ENCODE measurements at regions not wholly inside any gene's neighbourhood (a gene's known extent, or its start where the extent isn't known, plus 50 kb on each side); places are given as distances from the start of the nearest gene placed in this dataset.

- Histone ChIP-seq H3F3A (ENCODE audit: low read depth) (no peaks in the 10 kb centered on the region), H3K9me2 (replicated peaks; ENCODE audit: low read depth, low read length) (no peaks in the 10 kb centered on the region), H3K9ac (ENCODE audit: low read depth, low read length, poor library complexity, severe bottlenecking) (no peak overlapping the region), H3K79me2 (ENCODE audit: insufficient read depth, low read length) (no peaks in the 10 kb centered on the region), H3K27me3 (ENCODE audit: insufficient read depth, low read length, poor library complexity, severe bottlenecking) (no peaks in the 10 kb centered on the region), H3K4me3 (ENCODE audit: low read length, poor library complexity, severe bottlenecking) (no peak overlapping the region), H3K4me2 (ENCODE audit: low read depth, low read length, poor library complexity, severe bottlenecking) (no peak overlapping the region), H3K9me3 (ENCODE audit: insufficient read depth, low read depth, low read length) (no peaks in the 10 kb centered on the region), H2AFZ (ENCODE audit: low read length) (no peak overlapping the region), H3K36me3 (ENCODE audit: insufficient read depth, low read length) (no peaks in the 10 kb centered on the region), H4K20me1 (ENCODE audit: insufficient read depth, low read length, poor library complexity, severe bottlenecking) (no peaks in the 10 kb centered on the region), H3K4me1 (ENCODE audit: insufficient read depth, low read length, poor library complexity, severe bottlenecking) (no peaks in the 10 kb centered on the region)
- TF ChIP-seq, protein P1, sequence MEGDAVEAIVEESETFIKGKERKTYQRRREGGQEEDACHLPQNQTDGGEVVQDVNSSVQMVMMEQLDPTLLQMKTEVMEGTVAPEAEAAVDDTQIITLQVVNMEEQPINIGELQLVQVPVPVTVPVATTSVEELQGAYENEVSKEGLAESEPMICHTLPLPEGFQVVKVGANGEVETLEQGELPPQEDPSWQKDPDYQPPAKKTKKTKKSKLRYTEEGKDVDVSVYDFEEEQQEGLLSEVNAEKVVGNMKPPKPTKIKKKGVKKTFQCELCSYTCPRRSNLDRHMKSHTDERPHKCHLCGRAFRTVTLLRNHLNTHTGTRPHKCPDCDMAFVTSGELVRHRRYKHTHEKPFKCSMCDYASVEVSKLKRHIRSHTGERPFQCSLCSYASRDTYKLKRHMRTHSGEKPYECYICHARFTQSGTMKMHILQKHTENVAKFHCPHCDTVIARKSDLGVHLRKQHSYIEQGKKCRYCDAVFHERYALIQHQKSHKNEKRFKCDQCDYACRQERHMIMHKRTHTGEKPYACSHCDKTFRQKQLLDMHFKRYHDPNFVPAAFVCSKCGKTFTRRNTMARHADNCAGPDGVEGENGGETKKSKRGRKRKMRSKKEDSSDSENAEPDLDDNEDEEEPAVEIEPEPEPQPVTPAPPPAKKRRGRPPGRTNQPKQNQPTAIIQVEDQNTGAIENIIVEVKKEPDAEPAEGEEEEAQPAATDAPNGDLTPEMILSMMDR (conservative IDR thresholded peaks at IDR 0.05; ENCODE audit: low read length): no peak
- no peak for TF ChIP-seq EZH2phosphoT487 (IDR thresholded peaks at IDR 0.05; ENCODE audit: borderline replicate concordance)
These were observed 142.7 kb downstream of the ALX1 start for GRCh38 chr12:85422762-85423161.

GRCh38 chr12:85423947-85424346 is 143.9 kb downstream of the ALX1 start:
- no peaks in the 10 kb centered on the region for H3K4me1 ChIP-seq (ENCODE audit: insufficient read depth, low read length, poor library complexity, severe bottlenecking)
- TF ChIP-seq, protein P1 (conservative IDR thresholded peaks at IDR 0.05; ENCODE audit: low read length): no peak
- TF ChIP-seq EZH2phosphoT487 (IDR thresholded peaks at IDR 0.05; ENCODE audit: borderline replicate concordance): no peak
- no peak overlapping the region for H3K9ac ChIP-seq (ENCODE audit: low read depth, low read length, poor library complexity, severe bottlenecking)
- H3K4me3 ChIP-seq (ENCODE audit: low read length, poor library complexity, severe bottlenecking): no peak overlapping the region
- H3F3A ChIP-seq (ENCODE audit: low read depth): no peaks in the 10 kb centered on the region
- no peaks in the 10 kb centered on the region for H3K9me3 ChIP-seq (ENCODE audit: insufficient read depth, low read depth, low read length)
- H3K9me2 ChIP-seq (replicated peaks; ENCODE audit: low read depth, low read length): no peaks in the 10 kb centered on the region
- H3K4me2 ChIP-seq (ENCODE audit: low read depth, low read length, poor library complexity, severe bottlenecking): peak overlapping the region; percentile 48
- H3K27me3 ChIP-seq (ENCODE audit: insufficient read depth, low read length, poor library complexity, severe bottlenecking): no peaks in the 10 kb centered on the region
- H3K36me3 ChIP-seq (ENCODE audit: insufficient read depth, low read length): no peaks in the 10 kb centered on the region
- no peaks in the 10 kb centered on the region for H3K79me2 ChIP-seq (ENCODE audit: insufficient read depth, low read length)
- H2AFZ ChIP-seq (ENCODE audit: low read length): peak overlapping the region; percentile 53; the same call in 1 of the 2 replicates
- H4K20me1 ChIP-seq (ENCODE audit: insufficient read depth, low read length, poor library complexity, severe bottlenecking): no peaks in the 10 kb centered on the region

GRCh38 chr12:85424581-85425348 is 144.7 kb downstream of the ALX1 start:
- Histone ChIP-seq H3K9ac (ENCODE audit: low read depth, low read length, poor library complexity, severe bottlenecking) (no peak overlapping the region), H3K79me2 (ENCODE audit: insufficient read depth, low read length) (no peaks in the 10 kb centered on the region), H3K9me3 (ENCODE audit: insufficient read depth, low read depth, low read length) (no peaks in the 10 kb centered on the region), H3K4me3 (ENCODE audit: low read length, poor library complexity, severe bottlenecking) (peak overlapping the region; percentile 47), H3K4me1 (ENCODE audit: insufficient read depth, low read length, poor library complexity, severe bottlenecking) (no peaks in the 10 kb centered on the region), H3K4me2 (ENCODE audit: low read depth, low read length, poor library complexity, severe bottlenecking) (peak overlapping the region; percentile 48), H4K20me1 (ENCODE audit: insufficient read depth, low read length, poor library complexity, severe bottlenecking) (no peaks in the 10 kb centered on the region), H3K9me2 (replicated peaks; ENCODE audit: low read depth, low read length) (no peaks in the 10 kb centered on the region), H3K27me3 (ENCODE audit: insufficient read depth, low read length, poor library complexity, severe bottlenecking) (no peaks in the 10 kb centered on the region), H3K36me3 (ENCODE audit: insufficient read depth, low read length) (no peaks in the 10 kb centered on the region), H2AFZ (ENCODE audit: low read length) (peak overlapping the region; percentile 53), H3F3A (ENCODE audit: low read depth) (no peaks in the 10 kb centered on the region)
- TF ChIP-seq, protein P1 (conservative IDR thresholded peaks at IDR 0.05; ENCODE audit: low read length): peak; percentile 93
- no peak for TF ChIP-seq EZH2phosphoT487 (IDR thresholded peaks at IDR 0.05; ENCODE audit: borderline replicate concordance)

All from Loucy (cell line).